22Rv1 (cell line): ENCODE measurements at regions not wholly inside any gene's neighbourhood (a gene's known extent, or its start where the extent isn't known, plus 50 kb on each side); places are given as distances from the start of the nearest gene placed in this dataset.

Experiments used
- H3K27ac ChIP-seq: fragments of 450-650 bp; 2 replicates; pipeline ENCODE4 v1.5.1; 2017
- CTCF ChIP-seq: fragments of 450-650 bp; IDR thresholded peaks from 2 replicates; pipeline ENCODE4 v1.5.1; 2017; ENCODE audit warnings: mild to moderate bottlenecking
- ZFX ChIP-seq: fragments of 450-650 bp; IDR thresholded peaks from 2 replicates; pipeline ENCODE4 v1.6.1; 2017; ENCODE audit warnings: antibody characterized with exemption, borderline replicate concordance

- no peak for TF ChIP-seq ZFX
- no peak overlapping the region for H3K27ac ChIP-seq
Measured at GRCh38 chr2:51237626-51238271, 205.8 kb upstream of the NRXN1 start.

GRCh38 chr2:51232027-51232426 is 200.1 kb upstream of the NRXN1 start:
- TF ChIP-seq ZFX (no peak), CTCF (no peak)
- H3K27ac ChIP-seq = no peak overlapping the region

- TF ChIP-seq CTCF = no peak
- TF ChIP-seq ZFX = no peak
- no peak overlapping the region for H3K27ac ChIP-seq
Measured at GRCh38 chr2:51231071-51231470, 199.1 kb upstream of the NRXN1 start.

GRCh38 chr2:51225377-51225776 is 193.4 kb upstream of the NRXN1 start:
- no peak overlapping the region for H3K27ac ChIP-seq
- no peak for TF ChIP-seq CTCF

- TF ChIP-seq CTCF = no peak
- TF ChIP-seq ZFX = no peak
- H3K27ac ChIP-seq = no peak overlapping the region
Measured at GRCh38 chr2:51224790-51225189, 192.9 kb upstream of the NRXN1 start.

- TF ChIP-seq ZFX (no peak), CTCF (no peak)
Measured at GRCh38 chr2:51222106-51222505, 190.2 kb upstream of the NRXN1 start.

GRCh38 chr2:51220606-51221005 is 188.7 kb upstream of the NRXN1 start:
- no peak overlapping the region for H3K27ac ChIP-seq

More at GRCh38 chr2:51222106-51222505, 190.2 kb upstream of the NRXN1 start:
- H3K27ac ChIP-seq = no peak overlapping the region

More at GRCh38 chr2:51220606-51221005, 188.7 kb upstream of the NRXN1 start:
- TF ChIP-seq CTCF (no peak), ZFX (no peak)
